ENCODE measurements at regions not wholly inside any gene's neighbourhood (a gene's known extent, or its start where the extent isn't known, plus 50 kb on each side); places are given as distances from the start of the nearest gene placed in this dataset.

- no peak for TF ChIP-seq CTCF (IDR thresholded peaks at IDR 0.05)
- DNase-seq (ENCODE audit: low spot score): no peak
- no peak for ATAC-seq (ENCODE audit: low FRiP score)
Measured at GRCh38 chr9:19922476-19923118, 133.8 kb upstream of the SLC24A2 start.

GRCh38 chr9:19920401-19920800, 131.6 kb upstream of the SLC24A2 start:
- no peak for TF ChIP-seq CTCF (IDR thresholded peaks at IDR 0.05)
- DNase-seq (ENCODE audit: low spot score) (no peak), ATAC-seq (ENCODE audit: low FRiP score) (no peak)

GRCh38 chr9:19918630-19919029, 129.8 kb upstream of the SLC24A2 start:
- ATAC-seq (ENCODE audit: low FRiP score) (no peak), DNase-seq (ENCODE audit: low spot score) (no peak)
- no peak for TF ChIP-seq CTCF (IDR thresholded peaks at IDR 0.05)

GRCh38 chr9:19914044-19914443, 125.2 kb upstream of the SLC24A2 start:
- ATAC-seq (ENCODE audit: low FRiP score): no peak
- DNase-seq (ENCODE audit: low spot score): no peak
- TF ChIP-seq CTCF (IDR thresholded peaks at IDR 0.05): no peak

GRCh38 chr9:19913151-19913550, 124.3 kb upstream of the SLC24A2 start:
- no peak for DNase-seq (ENCODE audit: low spot score)
- ATAC-seq (ENCODE audit: low FRiP score): no peak
- no peak for TF ChIP-seq CTCF (IDR thresholded peaks at IDR 0.05)

GRCh38 chr9:19903076-19903475, 114.2 kb upstream of the SLC24A2 start:
- no peak for ATAC-seq (ENCODE audit: low FRiP score)
- DNase-seq (ENCODE audit: low spot score): no peak
- TF ChIP-seq CTCF (IDR thresholded peaks at IDR 0.05): no peak

- no peak for ATAC-seq (ENCODE audit: low FRiP score)
- no peak for TF ChIP-seq CTCF (IDR thresholded peaks at IDR 0.05)
- no peak for DNase-seq (ENCODE audit: low spot score)
Measured at GRCh38 chr9:19901586-19901985, 112.7 kb upstream of the SLC24A2 start.
